Activated CD4-positive, alpha-beta T cell treated with anti-CD3 and anti-CD28 coated beads for 4 hours (primary cell): ENCODE measurements at regions not wholly inside any gene's neighbourhood (a gene's known extent, or its start where the extent isn't known, plus 50 kb on each side); places are given as distances from the start of the nearest gene placed in this dataset.

Experiments used
- DNase-seq, 2 donors: peaks; one replicate each; pipeline ENCODE4 v3.0.0-alpha.2; 2020

DNA sequence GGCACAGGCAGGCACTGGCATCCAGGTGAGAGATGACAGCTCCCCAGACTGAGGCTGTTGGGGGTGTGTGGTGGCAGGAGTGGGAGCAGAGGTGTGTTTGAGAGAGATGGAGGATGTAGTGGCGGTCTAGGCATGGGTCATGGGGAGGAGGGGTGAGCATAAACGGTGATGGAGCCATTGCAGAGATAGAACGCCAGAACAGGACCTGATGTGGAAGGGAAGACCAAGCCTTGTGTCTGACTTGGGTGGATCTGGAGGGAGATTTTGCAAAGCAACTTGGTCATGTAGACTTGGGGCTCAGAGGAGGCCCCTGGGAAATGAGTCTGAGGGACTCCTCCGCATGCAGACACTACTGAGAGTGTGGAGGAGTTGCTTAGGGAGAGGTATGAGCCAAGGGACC, 50.0 kb upstream of the CLDN5 start:
- no peak for DNase-seq

DNA sequence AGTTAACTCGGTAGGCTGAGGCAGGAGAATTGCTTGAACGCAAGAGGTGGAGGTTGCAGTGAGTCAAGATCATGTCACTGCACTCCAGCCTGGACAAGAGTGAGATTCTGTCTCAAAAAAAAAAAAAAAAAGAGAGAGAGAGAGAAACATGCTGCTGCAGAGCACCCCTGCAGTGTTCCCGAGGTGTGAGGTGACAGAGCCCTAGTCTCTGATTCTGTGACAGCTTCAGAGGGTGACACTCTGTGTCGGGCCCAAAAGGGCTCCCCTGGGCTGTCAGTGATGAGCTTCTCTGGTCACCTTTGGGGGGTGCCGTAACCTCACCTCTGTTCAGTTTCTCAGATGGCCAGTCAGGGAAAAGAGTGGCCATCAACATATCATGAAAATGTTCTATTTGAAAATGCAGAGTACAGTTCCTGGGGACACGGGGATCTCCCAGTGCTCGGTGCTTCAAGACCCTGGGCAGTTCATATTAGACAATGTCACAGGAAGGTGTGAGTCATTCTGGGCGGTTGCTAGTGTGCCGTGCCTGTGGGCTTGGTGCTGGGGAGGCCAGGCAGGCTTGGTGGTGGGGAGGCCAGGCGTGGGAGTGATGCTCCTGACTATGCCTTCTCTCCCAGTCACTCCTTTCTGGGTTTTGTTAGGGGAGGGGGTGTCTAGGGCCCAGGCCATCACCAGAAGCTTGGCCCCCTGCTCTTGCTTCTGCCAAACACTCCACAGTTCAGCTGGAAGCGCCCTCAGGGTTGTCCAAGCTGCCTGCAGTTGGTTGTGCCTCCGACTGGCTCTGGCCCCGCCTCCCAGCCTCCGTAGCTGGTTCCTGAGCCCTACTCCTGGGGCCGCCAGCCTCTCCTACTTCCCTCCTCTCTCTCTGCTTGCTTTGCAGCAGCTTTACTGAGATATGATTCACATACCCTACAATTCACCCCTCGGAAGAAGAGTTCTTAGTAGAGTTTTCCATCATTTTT, 52.5 kb upstream of the CLDN5 start:
- DNase-seq, result peak; percentile 58 to 68

DNA sequence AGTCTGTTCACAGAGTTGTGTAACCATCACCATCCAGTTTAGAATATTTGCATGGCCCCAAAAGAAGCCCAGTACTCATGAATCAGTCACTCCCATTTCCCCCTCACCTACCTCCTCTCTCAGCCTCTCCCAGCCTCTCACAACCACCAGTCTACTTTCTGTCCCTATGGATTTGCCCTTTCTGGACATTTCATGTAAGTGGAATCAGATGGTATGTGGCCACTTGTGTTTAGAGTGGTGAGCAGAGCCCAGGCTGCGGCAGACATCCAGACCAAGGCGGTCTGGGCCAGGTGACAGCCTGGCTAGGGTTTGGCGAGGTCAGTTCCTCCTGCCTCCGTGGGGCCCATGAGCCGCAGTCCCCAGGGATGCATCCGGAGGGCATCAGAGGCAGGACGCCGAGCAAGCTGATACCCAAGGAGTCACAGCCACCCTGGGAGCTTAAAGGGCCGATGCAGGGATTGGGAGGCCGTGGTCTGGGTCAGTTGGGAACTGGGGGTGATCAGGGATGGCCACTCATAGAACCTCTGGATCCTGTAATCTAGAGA, 53.3 kb upstream of the CLDN5 start:
- DNase-seq, result no peak

DNA sequence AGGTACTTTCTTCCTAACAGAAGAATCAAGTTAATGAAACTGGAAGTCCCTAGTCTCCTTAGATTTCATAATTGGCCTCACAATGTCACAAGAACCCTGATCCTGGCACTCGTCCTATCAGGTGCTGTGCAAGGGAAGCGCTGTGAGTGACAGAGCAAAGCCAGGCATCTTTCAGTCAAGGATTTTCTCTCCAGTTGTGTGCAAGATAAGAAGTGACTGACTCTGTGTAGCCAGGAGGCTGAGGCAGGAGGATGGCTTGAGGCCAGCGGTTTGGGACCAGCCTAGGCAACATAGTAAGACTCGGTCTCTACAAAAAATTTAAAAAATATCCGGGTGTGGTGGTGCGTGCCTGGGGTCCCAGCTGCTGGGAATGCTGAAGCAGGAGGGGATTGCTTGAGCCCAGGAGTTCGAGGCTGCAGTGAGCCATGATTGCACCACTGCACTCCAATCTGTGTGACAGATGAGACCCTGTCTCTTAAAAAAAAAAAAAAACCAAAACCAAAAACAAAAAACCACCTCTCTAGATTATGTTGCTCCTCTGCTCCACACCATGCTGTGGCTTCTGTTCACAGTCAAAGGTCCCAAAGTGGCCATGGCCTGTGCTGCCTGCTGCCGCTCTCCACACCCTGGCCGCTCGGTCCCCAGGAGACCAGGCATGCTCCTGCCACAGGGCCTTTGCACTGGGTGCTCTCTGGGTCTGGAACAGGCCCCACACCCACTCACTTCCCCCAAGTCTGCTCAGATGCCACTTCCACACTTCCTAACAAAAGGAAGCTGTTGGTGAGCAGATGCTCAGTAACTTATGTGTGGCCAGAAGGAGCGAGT, 54.2 kb upstream of the CLDN5 start:
- DNase-seq, result no peak

DNA sequence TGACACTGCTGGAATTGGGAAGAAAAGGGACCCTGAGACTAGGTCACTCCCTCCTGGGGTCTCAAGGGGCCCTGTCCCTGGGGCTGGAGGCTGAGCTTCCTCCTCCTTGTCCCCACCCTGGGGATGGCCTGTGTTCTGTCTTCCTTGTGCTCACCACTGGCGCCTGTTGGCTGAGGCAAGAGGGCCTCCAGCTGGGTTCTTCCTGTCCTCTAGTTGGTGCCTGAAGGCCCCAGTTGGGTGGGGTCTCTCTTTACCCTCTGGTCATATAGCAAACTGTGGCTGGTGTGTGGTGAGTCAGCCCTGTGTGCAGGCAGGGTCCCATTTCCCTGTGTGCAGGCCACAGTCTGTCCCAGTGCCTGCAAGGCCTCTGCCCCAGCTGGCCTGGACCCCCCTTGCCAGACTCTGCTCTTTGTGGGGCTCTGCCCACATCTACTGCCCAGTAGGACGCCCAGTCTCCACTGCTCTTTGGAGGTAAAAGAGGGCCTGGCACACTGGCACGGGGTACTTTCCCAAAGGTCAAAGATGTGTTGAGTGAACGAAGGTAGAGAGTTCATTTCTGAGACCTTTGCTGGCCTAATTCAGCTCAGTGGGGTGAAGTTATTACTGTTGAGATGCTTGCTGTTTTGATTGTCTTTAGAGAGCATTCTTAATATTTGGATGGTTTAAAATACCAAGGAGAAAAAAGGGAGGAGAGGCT, 55.1 kb upstream of the CLDN5 start:
- no peak for DNase-seq

DNA sequence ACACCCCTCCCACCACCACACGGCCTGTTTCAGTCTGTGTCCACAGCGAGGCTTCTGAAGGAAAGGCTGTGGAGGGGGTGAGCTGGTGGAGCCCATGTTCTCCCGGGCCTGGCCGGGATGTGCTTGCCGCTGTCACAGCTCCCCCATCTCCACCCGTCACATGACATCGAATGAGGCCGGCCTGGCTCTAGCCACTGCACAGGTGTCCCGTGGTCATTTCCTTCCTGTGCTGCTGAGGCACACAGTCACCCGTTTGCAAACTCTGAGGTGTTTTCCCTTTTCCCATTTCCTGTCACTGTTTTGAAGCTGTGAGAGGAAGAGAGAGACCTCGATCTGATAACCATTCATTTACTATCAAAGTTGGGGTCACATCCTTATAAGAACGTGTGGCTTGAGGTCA, 55.7 kb upstream of the CLDN5 start:
- no peak for DNase-seq

DNA sequence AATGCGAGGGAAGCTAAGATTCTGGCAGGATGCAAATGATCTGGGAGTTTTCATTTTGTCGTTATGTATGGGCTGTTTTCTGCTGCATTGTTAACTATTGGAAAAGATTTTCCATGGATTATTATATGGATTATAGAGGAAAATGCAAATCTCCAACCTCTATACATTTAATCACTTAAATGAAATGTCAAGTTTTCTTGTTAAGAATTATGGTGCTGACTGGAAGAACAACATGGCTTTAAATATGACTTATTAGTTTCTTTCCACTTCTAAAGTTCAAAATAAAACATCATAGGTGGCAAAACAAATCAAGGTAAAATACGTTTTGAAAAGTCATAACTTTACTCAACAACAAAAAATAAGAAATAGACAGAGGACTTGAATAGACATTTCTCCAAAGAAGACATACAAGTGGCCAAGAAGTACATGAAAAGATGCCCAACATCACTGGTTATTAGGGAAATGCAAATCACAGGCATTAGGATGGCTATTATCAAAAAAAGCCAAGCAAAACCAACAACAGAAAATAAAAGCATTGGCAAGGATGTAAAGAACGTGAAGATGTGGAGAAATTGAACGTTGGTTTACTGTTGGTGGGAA, 56.2 kb upstream of the CLDN5 start:
- no peak for DNase-seq

DNA sequence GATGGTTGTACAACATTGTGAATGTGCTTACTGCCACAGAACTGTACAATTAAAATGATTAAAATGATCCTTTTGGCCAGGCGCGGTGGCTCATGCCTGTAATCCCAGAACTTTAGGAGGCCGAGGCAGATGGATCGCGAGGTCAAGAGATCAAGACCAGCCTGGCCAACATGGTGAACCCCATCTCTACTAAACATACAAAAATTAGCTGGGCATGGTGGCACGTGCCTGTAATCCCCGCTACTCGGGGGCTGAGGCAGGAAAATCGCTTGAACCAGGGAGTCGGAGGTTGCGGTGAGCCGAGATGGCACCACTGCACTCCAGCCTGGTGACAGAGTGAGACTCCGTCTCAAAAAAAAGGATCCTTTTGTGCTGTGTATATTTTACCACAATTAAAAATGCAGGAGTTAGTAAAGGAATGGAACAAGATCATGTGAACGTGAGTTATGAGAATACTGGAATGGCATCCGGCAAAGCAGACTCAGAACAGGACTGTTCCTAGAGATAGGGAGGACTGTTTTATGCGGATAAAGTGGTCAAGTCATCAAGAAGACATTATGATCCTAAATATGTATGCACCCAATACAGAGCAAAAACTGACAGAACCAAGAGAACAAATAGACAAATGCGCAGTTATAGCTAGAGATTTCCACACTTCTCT, 58.0 kb upstream of the CLDN5 start:
- DNase-seq, result no peak

DNA sequence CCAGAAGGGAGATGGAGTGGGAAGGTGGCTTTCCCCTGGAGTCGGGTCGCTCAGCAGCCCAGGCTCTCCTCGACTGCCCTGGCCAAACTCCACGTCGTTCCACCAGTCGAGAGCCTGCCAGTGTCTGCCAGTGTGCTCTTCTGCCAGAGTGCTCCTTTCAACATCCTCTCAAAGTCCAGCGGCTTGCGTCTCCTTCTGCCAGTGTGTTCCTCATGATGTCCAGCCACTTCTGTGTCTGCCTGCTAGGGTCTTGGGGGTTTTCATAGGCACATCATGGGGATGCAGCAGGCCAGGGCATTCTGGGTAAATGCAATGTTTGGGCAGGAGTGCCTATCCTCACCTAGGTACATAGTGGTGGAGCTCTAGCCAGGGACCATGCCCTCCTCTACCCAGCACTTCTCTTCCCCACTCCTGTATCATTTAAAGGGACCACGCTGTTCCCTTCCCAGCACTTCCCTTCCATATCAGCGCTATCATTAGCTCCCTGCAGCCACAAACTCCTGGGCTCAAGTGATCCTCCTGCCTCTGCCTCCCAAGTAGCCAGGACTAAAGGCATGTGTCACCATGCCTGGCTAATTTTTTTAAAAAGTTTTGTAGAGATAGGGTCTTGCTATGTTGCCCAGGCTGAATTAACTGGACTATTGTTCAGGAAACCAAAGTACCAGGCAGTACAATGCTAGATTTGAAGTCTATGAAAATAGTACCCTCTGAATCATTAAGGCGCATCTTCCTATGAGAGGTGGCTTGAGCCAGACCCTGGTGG, 62.9 kb upstream of the CLDN5 start:
- no peak for DNase-seq

DNA sequence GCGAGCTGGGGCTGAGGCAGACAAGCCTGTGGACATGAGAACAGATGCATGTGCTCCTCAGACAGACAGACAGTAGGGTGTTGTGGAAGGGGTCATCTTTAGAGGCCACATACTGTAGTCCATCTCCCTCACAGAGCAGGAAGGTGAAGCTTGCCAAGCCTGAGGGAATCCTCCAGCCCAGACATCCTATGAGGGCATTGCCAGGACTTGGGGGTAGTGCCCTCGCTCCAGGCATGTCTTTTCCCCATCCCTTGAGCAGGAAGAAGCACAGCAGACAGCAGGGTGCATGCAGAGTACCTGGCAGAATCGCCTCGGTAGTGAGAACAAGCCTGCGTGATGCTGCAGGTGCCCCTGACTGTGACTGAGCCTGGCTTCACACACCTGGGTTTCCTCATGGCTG, 66.5 kb upstream of the CLDN5 start:
- DNase-seq, result no peak

DNA sequence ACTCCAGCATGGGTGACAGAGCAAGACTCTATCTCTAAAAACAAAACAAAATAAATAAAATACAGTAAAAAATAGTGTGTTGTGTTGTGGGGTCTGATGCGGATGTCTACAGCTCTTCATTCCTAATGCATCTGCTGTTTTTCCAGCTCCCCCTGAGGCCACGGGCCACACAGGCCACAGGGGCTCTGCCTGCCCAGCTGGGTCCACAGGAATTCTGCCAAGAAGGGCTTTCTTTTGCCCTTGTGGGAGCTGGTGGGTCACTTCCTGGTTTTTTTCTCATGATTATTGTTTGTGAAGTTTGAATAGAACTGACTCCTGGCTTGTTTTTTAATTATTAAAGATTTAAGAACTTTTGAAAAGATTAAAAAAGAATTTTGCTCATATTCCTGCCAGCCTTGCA, 67.4 kb upstream of the CLDN5 start:
- DNase-seq, result no peak

DNA sequence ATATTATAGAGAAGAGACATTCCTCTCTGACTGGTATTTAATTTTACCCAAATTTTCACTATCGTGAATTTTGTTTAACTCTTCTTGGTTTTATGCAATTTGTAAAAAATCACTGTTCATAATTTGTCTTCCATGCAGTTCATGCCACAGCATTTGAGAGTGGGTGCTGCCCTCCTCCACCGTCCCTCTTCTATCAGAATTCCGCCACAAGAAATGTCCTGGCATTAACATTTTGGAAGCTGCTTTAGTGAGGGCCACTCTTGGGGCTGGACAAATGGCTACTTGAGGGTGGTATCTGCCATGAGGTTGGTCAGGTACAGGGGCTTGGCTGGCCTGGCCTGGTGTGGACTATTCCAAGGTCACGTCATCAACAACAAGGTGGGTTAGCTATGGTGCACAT, 68.3 kb upstream of the CLDN5 start:
- DNase-seq, result no peak

DNA sequence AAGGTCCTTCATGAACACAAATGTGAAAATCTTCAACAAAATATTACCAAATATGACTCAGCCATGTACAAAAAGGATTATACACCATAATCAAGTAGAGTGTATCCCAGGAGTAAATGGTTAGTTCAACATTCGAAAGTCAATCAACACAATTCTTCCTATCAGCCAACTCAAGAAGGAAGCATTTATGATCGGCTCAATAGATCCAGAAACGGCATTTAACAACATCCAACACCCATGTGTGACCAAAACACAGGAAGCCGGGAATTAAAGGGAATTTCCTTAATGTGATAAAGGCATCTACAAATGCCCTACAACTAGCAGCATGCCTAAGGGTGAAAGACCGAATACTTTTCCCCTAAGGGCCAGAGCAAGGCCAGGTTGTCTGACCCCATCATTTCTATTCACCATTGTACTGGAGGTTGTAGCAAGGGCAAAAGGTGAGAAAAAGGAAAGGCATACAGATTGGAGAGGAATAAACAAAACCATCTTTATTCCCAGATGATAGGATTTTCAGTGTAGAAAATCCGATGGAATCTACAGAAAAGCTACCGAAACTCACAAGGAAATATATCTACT, 69.9 kb upstream of the CLDN5 start:
- DNase-seq, result no peak

DNA sequence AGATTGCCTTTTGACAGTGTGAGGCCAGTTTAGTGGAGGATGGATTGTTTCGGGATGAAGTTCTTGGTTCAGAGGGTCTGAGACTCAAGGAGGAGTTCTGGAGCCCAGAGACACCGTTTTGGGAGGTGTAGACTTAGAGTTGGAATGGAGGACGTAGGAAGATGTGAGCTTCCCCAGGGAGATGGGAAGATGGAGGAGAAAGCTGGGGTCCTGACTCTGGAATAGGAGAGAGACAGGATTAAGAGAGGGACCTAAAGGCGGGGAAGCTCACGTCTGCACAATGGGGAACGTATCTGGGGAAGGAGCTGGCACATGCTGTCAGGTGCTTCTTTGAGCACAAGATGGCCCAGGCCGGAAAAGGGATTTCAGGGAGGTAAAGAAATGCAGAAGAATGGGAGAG, 71.3 kb upstream of the CLDN5 start:
- no peak for DNase-seq

DNA sequence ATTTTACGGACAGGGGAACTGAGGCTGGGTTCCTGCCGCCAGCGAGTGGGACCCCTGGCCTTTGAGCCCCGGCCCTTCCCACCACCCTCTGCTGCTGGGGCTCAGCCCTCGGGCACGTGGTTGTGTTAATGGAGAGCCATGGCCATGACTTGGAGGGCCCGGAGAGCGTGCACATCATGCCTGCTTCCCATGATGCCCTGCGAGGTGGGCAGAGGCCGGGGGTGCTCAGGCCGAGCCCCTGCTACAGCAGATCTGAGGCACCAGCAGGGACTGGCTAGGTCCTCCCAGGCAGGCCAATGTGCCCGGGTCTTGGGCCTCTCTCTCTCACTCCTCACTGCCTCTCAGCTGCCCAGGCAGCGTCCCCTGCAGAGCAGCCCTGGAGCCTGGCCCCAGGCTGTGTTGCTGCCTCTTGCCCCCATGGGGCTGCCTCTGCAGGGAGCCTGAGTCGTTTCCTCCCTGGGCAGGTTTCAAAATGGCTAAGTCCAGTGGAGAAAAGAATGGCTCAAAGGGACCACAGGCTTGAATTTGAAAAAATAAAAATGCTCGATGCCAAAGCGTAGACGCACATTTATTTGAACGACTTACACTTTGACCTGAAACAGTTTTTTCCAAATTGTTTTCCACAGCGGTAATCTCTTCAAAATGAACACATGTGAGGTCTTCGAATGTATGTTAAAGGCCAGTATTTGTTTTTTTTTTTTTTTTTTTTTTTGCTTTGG, 72.6 kb upstream of the CLDN5 start:
- no peak for DNase-seq

DNA sequence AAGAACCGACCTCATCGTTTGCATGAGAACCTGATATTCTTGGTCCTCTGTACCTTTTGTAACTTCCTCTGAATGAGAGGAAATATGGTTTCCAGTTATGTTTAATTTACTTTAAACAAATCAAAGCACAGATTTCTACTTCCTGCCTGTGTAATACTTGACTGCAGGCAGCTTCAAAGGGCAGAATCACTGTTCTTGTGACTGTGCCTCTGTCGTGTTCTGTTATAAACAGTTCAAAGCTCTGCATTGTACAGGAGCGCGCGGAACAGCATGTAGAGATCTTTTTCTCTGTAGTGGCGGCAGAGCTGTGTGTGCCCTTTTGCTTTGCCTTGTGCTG, 73.2 kb upstream of the CLDN5 start:
- peak; percentile 29 to 47 for DNase-seq

DNA sequence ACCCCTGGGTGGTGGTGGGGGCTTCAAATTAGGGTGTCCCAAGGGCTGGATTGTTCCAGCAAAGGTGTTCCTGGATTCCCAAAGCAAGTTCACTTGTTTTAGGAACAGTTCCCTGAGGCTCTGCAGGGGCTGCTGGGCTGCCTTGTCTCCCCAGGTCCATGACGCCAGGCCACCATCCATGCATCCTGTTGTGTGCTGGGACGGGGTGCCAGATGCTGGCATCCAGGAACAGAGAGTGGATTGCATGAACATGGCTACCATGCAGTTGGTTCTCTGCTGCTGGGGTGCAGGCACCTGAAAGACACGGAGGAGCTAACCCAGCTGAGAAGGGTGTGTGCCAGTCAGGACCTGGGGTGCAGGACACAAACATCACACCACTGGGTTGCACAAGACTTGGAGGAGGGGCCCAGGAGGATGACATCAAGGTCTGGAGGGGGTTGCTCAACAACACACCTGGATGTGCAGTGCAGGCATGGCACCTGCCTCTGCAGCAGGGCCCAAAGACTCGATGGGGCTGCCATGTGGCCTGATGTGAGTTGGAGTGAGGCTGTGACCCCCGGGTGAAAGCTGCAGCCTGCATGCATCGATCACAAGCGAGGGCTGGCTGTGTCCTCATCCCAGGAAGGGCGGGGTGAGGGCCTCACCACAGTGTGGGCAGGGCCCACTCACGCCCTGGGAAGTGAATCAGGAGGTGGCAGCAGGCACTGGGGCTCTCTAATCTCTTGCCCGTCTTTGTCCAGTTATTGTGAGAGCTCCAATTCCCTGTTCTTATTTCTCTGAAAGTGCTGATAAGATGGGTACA, 74.0 kb upstream of the CLDN5 start:
- no peak for DNase-seq

DNA sequence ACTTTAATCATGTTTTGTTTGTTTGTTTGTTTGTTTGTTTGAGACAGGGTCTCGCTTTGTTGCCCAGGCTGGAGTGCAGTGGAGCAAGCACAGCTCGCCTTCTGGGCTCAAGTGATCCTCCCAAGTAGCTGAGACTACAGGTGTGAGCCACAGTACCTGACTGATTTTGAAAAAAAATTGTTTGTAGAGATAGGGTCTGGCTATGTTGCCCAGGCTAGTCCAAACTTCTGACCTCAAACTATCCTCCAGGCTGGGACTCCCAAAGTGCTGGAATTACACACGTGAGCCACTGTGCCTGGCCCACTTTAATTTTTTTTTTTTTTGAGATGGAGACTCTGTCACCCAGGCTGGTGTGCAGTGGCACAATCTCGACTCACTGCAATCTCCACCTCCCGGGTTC, 74.8 kb upstream of the CLDN5 start:
- no peak for DNase-seq

DNA sequence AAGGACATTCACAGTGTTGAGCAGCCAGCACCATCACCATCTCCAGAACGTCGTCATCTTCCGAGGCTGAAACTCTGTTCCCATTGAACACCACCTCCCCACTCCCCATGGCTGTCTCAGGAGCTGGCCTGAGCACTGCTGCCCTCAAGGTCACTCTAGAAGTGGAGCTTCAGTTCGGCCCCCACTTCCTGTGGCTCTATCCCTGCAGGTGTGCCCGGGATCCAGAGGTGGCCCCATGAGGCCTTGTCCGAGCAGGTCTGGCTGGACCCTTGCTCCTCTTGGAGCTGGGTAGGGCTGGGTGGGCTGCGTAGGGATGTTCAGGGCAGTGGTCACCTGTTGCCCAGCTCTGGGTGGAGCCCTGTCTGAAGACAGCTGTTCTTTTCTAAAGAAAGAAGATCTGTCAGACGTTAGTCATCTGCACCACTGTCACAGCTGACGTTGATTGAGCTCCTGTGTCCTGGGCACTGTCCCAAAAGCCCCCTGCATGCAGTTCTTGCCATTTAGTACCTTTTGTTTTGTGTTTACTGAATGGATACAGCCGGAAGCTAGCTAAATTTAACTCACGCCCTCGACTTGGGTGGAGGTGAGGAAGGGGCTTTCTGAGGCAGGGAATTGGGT, 75.5 kb upstream of the CLDN5 start:
- DNase-seq, result no peak
